ENCODE measurements at regions not wholly inside any gene's neighbourhood (a gene's known extent, or its start where the extent isn't known, plus 50 kb on each side); places are given as distances from the start of the nearest gene placed in this dataset.

DNA sequence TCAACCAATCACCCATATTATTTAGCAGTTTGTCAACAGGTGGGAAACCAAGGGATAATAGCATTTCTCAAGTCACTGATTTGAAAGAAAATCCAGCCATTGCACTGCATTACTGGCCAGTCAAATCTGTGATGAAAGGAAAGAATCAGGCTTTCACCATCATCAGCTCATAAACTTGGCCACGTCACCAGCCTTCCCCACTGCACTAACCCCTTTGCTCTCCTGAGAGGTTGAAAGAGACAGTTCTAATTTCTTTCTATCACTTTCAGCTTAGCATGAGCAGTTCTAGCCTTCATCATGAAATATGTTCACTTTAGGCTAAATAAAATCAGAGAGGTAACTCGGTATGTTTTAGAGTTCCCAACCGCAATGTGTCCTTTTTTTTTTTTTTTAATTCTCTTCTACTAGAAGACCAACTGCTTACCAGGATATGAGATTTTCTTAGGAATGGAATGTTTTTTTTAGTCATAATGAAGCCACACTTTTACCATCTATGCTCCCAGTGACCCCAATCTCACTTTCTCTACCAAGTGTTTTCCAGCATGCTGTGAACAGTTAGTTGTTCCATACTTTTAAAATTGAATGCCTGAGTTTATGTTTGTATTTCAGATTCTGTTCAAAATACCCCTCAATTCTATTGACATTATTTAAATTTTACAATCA lies 55.7 kb upstream of the SLC7A11 start:
- TF ChIP-seq ZNF70 (CRISPR knock-in tag; IDR thresholded peaks at IDR 0.05) (no peak), SNAI2 (CRISPR knock-in tag; IDR thresholded peaks at IDR 0.05) (no peak), ZFP3 (CRISPR knock-in tag; IDR thresholded peaks at IDR 0.05) (no peak), ZNF565 (CRISPR knock-in tag; conservative IDR thresholded peaks at IDR 0.05; ENCODE audit: low read depth) (no peak), PPARA (CRISPR knock-in tag; IDR thresholded peaks at IDR 0.05; ENCODE audit: borderline replicate concordance) (no peak), ZNF8 (CRISPR knock-in tag; IDR thresholded peaks at IDR 0.05) (no peak), TCF4 (CRISPR knock-in tag; IDR thresholded peaks at IDR 0.05; ENCODE audit: borderline replicate concordance) (no peak), ESRRG (CRISPR knock-in tag; IDR thresholded peaks at IDR 0.05) (no peak), ZFP30 (CRISPR knock-in tag; IDR thresholded peaks at IDR 0.05) (no peak), RARB (CRISPR knock-in tag; IDR thresholded peaks at IDR 0.05) (no peak), CSRNP3 (CRISPR knock-in tag; IDR thresholded peaks at IDR 0.05) (no peak), OSR1 (CRISPR knock-in tag; IDR thresholded peaks at IDR 0.05) (no peak), PATZ1 (CRISPR knock-in tag; IDR thresholded peaks at IDR 0.05; ENCODE audit: borderline replicate concordance) (no peak), ARNTL (CRISPR knock-in tag; IDR thresholded peaks at IDR 0.05; ENCODE audit: borderline replicate concordance, low read depth) (no peak), GLIS3 (CRISPR knock-in tag; IDR thresholded peaks at IDR 0.05) (no peak)
- TF ChIP-seq, protein P1, sequence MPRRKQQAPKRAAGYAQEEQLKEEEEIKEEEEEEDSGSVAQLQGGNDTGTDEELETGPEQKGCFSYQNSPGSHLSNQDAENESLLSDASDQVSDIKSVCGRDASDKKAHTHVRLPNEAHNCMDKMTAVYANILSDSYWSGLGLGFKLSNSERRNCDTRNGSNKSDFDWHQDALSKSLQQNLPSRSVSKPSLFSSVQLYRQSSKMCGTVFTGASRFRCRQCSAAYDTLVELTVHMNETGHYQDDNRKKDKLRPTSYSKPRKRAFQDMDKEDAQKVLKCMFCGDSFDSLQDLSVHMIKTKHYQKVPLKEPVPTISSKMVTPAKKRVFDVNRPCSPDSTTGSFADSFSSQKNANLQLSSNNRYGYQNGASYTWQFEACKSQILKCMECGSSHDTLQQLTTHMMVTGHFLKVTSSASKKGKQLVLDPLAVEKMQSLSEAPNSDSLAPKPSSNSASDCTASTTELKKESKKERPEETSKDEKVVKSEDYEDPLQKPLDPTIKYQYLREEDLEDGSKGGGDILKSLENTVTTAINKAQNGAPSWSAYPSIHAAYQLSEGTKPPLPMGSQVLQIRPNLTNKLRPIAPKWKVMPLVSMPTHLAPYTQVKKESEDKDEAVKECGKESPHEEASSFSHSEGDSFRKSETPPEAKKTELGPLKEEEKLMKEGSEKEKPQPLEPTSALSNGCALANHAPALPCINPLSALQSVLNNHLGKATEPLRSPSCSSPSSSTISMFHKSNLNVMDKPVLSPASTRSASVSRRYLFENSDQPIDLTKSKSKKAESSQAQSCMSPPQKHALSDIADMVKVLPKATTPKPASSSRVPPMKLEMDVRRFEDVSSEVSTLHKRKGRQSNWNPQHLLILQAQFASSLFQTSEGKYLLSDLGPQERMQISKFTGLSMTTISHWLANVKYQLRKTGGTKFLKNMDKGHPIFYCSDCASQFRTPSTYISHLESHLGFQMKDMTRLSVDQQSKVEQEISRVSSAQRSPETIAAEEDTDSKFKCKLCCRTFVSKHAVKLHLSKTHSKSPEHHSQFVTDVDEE (CRISPR knock-in tag; IDR thresholded peaks at IDR 0.05), result no peak
- ATAC-seq, result no peak

GRCh38 chr4:138292321-138292720 lies 50.2 kb upstream of the SLC7A11 start:
- no peak for TF ChIP-seq ARNTL (CRISPR knock-in tag; IDR thresholded peaks at IDR 0.05; ENCODE audit: borderline replicate concordance, low read depth)
- no peak for TF ChIP-seq ISL1 (CRISPR knock-in tag; IDR thresholded peaks at IDR 0.05)
- no peak for TF ChIP-seq CSRNP3 (CRISPR knock-in tag; IDR thresholded peaks at IDR 0.05)
- no peak for TF ChIP-seq RARB (CRISPR knock-in tag; IDR thresholded peaks at IDR 0.05)
- no peak for TF ChIP-seq ZC3H10 (CRISPR knock-in tag; IDR thresholded peaks at IDR 0.05)
- TF ChIP-seq OSR1 (CRISPR knock-in tag; IDR thresholded peaks at IDR 0.05), result no peak
- TF ChIP-seq, protein P1 (CRISPR knock-in tag; IDR thresholded peaks at IDR 0.05), result no peak
- TF ChIP-seq ESRRG (CRISPR knock-in tag; IDR thresholded peaks at IDR 0.05), result no peak
- TF ChIP-seq ZNF8 (CRISPR knock-in tag; IDR thresholded peaks at IDR 0.05), result no peak
- no peak for TF ChIP-seq POU6F1 (CRISPR knock-in tag; IDR thresholded peaks at IDR 0.05; ENCODE audit: borderline replicate concordance, low read depth)
- no peak for TF ChIP-seq CSDC2 (CRISPR knock-in tag; IDR thresholded peaks at IDR 0.05)
- TF ChIP-seq TOX (CRISPR knock-in tag; IDR thresholded peaks at IDR 0.05; ENCODE audit: borderline replicate concordance), result no peak
- TF ChIP-seq GLIS3 (CRISPR knock-in tag; IDR thresholded peaks at IDR 0.05), result no peak
- no peak for TF ChIP-seq ZFP30 (CRISPR knock-in tag; IDR thresholded peaks at IDR 0.05)
- TF ChIP-seq PPARA (CRISPR knock-in tag; IDR thresholded peaks at IDR 0.05; ENCODE audit: borderline replicate concordance), result no peak
- TF ChIP-seq BACH2 (CRISPR knock-in tag; IDR thresholded peaks at IDR 0.05; ENCODE audit: borderline replicate concordance), result no peak
- TF ChIP-seq ZNF70 (CRISPR knock-in tag; IDR thresholded peaks at IDR 0.05), result no peak
- TF ChIP-seq ZFP3 (CRISPR knock-in tag; IDR thresholded peaks at IDR 0.05), result no peak
- no peak for ATAC-seq

All from SK-N-SH treated with all-trans-retinoic acid at 6 μM for 48 hours (cell line).